GM19239 (cell line): ENCODE measurements at regions not wholly inside any gene's neighbourhood (a gene's known extent, or its start where the extent isn't known, plus 50 kb on each side); places are given as distances from the start of the nearest gene placed in this dataset.
"Not testable (repeated sequence)": the region's sequence is repeated elsewhere in the genome, so short reads cannot be mapped to it uniquely, and the experiment has no call there.

Source experiments
- DNase-seq: peaks from one replicate; pipeline ENCODE4 v3.0.0; 2011; ENCODE audit warnings: low spot score; ENCODE audit not compliant: insufficient read length
- FAIRE-seq: peaks from 2 replicates; lab custom pipeline; 2011; peaks lifted over from hg19 to GRCh38; lab: Jason Lieb, UNC

- no peak for DNase-seq
Measured at GRCh38 chr3:3353153-3353552, 173.7 kb upstream of the CRBN start.

GRCh38 chr3:3351226-3351625 lies 171.7 kb upstream of the CRBN start:
- DNase-seq (no peak), FAIRE-seq (no peak)

More at GRCh38 chr3:3353153-3353552, 173.7 kb upstream of the CRBN start:
- FAIRE-seq: no peak

GRCh38 chr3:3347056-3347455 lies 167.6 kb upstream of the CRBN start:
- not testable (repeated sequence) for DNase-seq, FAIRE-seq

DNA sequence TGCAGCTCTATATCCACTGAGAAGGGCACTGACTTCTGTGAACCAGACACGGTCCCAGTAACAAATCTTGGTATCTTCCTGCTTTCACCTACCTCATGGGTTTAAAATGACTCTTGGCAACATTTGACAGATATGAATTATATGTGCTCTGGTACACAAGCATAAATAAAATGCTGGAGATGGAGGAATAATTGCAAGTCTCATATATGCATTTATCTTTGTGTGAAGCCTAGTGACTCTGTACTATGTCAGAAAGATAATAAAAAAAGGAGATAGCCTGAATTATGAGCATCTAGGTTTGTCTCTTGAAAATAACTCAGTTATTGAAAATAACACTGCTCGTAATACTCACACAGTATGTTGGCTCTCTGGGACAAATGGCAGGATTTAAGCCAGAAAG lies 167.1 kb upstream of the CRBN start:
- no peak for FAIRE-seq

GRCh38 chr3:3342141-3342540 lies 162.7 kb upstream of the CRBN start:
- FAIRE-seq (no peak), DNase-seq (no peak)

More for the DNA sequence above, 167.1 kb upstream of the CRBN start:
- DNase-seq: no peak

DNA sequence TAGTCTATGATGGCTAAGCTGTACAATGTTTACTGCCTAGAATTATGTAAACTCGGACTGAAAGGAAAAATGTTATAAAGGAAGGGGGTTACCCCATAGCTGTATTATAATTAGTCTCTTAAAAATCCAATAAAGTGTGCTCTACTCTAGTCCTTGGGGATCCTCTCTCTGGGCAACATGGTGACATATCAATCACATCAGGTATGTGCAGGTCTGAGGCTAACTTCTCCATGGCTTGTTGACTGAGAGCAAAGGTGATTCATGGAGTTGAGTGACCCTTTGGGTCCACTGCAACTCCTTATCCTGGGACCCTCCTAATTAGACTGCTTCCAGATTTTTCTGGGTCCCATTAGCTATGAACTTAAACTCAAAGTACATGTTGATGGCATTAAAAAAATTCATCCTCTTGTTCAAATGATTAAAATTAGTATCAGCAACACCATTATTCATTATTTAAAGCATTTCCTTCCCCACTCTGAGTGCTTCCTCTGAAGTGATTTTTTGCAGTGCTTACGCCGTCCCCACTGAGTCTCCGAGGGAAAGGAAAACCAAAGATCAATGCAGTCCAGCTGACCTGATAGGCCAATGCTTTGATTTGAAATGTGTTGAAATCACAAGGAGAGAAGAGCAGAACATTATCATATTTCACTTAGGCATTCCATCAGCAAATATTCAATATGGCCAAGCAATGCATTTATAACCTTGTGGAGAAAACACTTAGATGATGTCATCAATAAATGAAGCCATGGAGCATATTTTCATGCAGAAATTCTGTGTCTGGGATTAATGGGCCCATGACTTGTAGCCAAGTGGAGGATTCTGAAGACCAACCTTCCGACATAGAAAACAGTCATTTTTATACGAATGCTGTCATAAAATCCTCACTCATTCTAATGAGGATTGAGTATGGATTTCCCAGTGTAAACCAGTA lies 161.7 kb upstream of the CRBN start:
- no peak for FAIRE-seq
- DNase-seq: no peak

DNA sequence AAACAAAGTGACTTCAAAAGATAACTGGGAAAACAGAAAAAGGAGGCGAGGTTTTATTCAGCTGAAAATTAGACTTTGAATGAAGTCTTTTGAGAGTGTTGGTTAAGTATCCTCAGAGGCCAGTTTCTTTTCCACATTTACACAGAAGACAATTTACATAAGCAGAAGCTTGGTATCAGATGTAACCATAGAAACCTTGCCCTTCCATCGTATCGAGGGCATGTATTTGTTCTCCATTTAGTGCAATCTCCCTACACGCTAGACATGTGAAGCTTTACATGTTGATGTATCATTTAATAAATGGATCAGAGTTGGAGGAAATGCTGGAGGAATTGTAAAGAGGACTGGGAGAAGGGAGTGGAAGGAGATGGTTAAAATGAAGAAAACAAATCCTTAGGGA lies 161.0 kb upstream of the CRBN start:
- no peak for DNase-seq
- no peak for FAIRE-seq

- DNase-seq (no peak), FAIRE-seq (no peak)
Measured at GRCh38 chr3:3335903-3336302, 156.4 kb upstream of the CRBN start.

GRCh38 chr3:3334491-3334890 lies 155.0 kb upstream of the CRBN start:
- no peak for DNase-seq
- FAIRE-seq: no peak

DNA sequence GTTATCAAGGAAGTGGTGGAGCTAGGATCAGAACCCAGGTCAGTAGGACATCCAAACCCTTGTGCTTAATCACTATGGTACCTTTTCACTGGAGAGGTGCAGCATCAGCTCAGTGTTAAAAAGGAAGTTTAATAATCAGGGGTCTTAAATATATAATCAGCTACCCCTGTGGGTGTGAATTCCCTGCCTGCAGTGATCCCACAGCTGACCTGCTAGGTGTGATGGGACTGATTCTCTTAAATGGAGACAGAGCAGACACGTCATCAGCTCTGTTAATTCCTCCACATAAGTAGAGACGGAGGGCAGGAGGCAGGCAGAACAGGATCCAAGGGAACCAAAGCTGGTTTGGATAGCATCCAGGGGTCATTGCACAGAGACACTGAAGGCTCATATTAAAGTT lies 154.1 kb upstream of the CRBN start:
- no peak for FAIRE-seq
- DNase-seq: no peak

DNA sequence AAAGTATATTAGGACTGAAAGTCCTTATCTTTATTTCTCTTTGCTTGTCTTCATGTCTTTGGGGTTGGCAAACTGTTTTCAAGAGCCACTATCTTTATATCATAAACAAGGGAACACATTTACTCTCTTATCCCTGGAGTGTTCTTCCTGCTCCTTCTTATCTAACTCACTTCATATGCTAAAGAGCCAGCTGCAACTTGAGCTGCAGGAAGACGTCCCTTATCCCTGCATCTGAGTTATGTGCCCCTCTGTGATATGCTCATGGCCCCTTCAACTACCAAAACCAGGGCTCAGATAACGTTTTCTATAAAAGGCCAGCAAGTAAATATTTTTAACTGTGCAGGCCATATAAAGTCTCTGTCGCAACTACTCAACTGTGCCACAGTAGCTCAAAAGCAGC lies 137.0 kb upstream of the CRBN start:
- FAIRE-seq (no peak), DNase-seq (no peak)

GRCh38 chr3:3315846-3316245 lies 136.4 kb upstream of the CRBN start:
- FAIRE-seq: no peak
- DNase-seq: no peak

DNA sequence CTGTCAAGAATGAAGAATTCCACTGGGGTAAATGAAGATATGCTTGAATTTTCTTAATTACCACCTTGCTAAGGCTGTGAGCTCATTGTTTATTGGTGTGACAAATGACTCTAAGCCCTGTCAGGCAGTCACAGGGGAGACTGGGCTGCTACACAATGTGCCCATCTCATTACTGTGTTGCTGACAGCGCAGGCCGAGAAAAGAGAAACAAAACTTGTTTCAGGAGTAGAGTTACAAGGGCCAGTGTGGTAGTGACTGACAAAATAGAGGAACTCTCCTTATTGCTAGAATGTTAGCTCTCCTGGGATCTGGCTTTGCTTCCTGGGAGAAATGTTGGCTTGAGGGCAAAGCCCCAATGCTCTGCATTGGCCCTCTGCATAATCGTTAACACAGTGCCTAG lies 130.4 kb upstream of the CRBN start:
- no peak for DNase-seq
- no peak for FAIRE-seq

DNA sequence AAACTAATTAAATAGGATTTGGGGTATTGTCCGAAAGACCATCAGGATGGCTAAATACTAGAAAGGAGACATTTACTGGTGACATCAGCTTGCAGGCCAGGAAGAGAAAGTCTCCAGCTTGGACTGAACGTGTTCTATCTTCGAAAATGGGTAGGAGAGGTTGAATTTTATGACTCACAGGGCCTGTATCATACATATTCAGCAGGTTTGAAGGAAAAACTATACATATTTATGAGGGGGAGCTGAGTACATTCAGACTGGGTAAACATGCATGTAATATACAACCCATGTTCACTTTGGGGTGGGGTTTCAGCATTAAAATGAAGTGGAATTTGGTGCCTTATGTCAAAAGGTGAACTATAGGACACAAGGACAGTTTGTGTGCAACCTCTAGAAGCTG lies 129.3 kb upstream of the CRBN start:
- FAIRE-seq (no peak), DNase-seq (no peak)

GRCh38 chr3:3307491-3307890 lies 128.0 kb upstream of the CRBN start:
- DNase-seq (no peak), FAIRE-seq (no peak)

DNA sequence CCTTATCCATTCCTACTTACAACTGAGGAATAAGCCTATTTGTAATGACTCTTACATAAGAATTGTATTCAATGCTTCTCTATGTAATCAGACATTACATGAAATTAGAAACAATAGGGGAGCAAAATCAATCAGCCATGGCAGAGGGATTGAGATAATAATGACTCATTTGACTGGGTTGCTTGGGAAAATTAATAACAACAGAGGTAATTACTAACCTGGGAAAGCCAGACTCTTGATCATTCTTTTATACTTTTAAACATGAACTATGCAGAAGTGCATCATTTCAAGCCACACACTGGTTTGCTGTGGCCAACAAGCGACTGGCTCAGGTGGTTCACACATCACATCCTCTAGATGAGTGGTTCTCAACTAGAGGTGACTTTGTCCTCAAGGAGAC lies 126.3 kb upstream of the CRBN start:
- no peak for FAIRE-seq
- DNase-seq: no peak

- DNase-seq: no peak
- FAIRE-seq: no peak
Measured at GRCh38 chr3:3305084-3305483, 125.6 kb upstream of the CRBN start.

DNA sequence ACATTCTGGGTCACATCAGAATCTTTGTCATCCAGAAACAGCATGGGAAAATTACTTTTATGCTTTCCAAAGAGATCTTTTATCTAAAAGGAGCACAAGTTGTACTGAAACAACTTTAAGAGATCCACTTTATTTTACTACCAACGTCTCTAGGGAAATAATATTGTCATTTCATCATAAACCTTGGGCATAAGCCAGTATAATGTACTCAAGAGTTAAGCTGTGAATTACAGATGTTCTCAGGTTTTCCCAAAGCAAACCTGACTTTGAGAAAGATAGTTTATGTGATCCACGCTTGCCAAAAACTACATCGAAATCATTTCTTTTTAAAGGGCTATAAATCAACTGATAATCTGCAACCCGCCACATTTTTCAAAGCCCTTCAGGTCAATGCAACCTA lies 124.1 kb upstream of the CRBN start:
- FAIRE-seq (no peak), DNase-seq (no peak)

- FAIRE-seq: no peak
Measured at GRCh38 chr3:3302964-3303363, 123.5 kb upstream of the CRBN start.

DNA sequence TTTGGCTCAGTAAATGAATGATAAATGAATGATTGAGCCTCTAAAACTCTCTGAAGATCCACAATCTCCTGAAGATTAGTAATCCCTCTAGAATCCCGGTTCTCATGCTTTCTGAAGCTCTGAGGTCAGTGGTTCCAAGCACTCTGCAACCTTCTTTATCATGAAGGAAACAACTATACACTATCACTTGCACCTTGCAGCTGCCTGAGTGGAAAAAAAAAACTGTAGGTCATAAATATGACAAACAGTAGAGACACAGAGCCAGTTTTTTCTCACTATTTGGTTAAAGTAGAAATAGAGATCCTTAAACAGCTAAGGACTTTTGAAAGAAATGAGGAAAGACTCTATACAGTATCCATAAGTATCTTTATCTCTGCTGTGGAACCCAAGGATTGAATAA lies 122.0 kb upstream of the CRBN start:
- FAIRE-seq: no peak

More at GRCh38 chr3:3302964-3303363, 123.5 kb upstream of the CRBN start:
- no peak for DNase-seq

DNA sequence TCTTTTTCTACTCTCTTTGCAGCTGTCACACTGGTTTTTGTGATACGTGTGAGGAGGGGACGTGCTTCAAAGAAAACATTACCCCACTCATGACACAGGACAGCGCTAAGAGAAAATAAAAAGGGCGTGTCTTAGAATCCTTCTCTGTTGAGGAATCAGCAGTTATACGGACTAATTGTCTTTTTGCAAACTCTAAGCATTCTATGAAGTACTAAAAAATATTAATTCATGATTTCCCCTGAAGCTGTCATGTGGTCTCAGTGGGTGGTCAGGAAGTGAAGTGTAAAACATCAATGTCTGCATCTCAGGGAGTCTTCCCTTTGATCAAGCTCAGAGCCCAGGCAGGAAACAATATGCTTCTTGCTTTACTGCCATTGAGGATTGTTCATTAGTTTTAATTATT lies 117.5 kb upstream of the CRBN start:
- DNase-seq: no peak
- FAIRE-seq: no peak

More for the DNA sequence above, 122.0 kb upstream of the CRBN start:
- no peak for DNase-seq

DNA sequence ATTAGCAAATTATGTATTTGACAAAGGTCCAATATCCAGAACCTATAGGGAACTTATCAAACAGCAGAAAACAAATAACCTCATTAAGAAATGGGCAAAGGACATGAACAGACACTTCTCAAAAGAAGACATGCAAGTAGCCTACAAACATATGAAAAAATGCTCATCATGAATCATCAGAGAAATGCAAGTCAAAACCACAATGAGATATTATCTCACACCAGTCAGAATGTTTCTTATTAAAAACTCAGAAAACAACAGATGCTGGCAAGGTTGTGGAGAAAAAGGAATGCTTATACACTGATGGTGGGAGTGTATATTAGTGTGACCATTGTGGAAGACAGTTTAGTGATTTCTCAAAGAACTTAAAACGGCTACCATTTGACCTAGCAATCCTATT lies 116.1 kb upstream of the CRBN start:
- no peak for FAIRE-seq
- no peak for DNase-seq
